RKO (cell line): ENCODE measurements at regions not wholly inside any gene's neighbourhood (a gene's known extent, or its start where the extent isn't known, plus 50 kb on each side); places are given as distances from the start of the nearest gene placed in this dataset.
"Not testable (repeated sequence)": the region's sequence is repeated elsewhere in the genome, so short reads cannot be mapped to it uniquely, and the experiment has no call there.

Experiments used
- DNase-seq: peaks from one replicate; pipeline ENCODE4 v3.0.0-alpha.2; 2016; ENCODE audit warnings: low spot score

DNA sequence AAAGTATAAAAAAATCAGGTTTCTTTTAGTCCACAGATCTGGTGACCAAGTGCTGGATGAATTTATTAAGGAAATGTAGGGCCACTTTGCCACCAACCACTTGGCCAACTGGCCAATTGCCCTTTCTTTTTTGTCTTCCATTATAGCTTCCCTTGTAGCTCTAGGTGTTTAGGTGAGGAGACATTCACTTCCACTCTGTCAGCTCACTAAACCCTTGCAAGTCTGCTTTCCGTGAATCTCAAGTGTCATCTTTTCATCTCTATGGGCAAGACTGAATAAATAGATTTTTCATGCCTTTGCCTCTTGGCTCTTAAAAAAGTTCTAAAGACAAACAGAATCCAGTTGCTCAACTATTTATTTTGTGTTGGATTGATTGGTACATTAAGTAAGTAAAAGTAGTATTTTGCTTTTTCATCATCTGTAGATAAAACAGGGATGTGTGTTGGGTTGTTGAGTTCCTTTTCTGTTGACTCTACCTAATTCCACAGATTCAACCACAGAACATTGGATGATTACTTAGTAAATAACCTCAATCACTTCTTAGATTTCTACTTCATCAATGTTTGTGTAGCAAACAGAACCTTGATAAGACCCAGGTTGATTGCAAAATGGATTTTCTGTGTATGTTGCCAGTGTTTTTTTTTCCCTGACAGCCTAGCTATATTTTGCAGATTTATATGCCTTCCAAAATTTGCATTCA lies 68.1 kb upstream of the GRXCR1 start:
- no peak for DNase-seq

- no peak for DNase-seq
Measured at GRCh38 chr4:42821230-42821629, 71.3 kb upstream of the GRXCR1 start.

DNA sequence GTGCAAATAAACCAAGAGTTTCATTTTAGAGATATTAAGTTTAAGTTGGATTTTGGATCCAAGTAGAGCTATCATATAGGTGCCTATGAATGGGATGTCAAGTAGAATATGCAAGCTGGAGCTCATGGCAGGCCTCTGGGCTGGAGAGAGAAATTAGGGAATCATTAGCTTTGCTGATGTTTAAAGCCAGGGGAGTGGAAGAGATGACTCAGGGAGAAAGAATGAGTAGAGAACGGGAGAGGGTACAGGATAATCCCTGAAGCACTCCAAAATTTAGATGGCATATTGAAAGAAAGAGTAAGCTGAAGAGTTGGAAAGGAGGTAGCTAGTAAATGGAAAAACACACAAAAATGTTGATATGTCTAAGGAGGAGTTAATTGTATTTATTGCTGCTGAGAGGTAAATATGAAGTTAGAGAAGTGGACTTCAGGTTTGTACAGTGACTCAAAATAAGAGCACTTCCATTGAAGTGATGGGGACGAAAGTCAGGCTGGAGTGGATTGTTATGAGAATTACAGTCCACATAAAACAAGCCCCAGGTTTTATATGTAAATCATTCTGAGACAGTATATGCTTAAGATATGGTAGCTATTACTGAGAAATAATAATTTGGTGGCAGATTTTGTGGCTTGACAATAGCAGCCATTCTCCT lies 72.5 kb upstream of the GRXCR1 start:
- DNase-seq, result no peak

DNA sequence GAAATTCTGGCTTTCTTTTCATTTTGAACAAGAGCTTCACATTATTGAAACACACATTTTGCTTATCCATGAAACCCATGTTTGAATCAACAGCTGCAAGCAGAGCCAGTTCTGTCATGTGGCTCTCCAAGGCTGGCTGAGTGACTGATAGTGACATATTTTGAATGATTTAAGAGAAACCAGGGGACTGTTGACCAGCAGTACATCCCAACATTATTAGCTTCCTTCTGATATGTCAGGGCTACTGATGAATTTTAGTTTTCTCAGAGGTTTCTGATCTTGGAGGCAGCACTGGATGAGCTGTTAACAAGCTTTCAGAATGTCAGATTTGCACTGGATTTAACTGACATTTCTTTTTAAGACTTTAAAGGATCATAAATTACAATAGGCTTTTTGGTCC lies 74.6 kb upstream of the GRXCR1 start:
- DNase-seq, result no peak

DNA sequence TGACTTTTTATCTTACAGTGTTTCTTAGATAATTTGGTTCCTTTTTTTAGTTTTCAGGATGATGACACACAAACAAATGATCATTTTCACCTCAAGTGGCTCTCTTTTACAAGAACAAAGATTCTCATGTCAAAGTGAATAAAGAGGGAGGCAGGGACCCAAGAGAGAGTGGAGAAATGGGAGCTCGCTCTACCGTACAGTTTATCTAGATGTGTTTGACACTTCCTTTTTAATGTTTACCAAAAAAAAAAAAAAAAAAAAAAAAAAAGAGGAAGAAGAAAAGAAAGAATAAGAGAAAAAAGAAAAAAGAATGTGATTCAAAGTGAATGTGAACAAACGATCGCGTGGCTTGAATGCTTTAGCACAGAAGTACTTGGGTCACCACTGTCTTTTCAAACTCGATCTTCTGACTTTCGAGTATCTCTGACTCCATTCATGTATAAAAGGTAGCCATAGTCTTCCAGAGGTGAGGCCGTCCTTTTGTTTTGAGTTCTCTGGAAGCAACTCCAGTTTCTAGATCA lies 75.6 kb upstream of the GRXCR1 start:
- no peak for DNase-seq

- DNase-seq, result no peak
Measured at GRCh38 chr4:42816189-42816879, 76.2 kb upstream of the GRXCR1 start.

DNA sequence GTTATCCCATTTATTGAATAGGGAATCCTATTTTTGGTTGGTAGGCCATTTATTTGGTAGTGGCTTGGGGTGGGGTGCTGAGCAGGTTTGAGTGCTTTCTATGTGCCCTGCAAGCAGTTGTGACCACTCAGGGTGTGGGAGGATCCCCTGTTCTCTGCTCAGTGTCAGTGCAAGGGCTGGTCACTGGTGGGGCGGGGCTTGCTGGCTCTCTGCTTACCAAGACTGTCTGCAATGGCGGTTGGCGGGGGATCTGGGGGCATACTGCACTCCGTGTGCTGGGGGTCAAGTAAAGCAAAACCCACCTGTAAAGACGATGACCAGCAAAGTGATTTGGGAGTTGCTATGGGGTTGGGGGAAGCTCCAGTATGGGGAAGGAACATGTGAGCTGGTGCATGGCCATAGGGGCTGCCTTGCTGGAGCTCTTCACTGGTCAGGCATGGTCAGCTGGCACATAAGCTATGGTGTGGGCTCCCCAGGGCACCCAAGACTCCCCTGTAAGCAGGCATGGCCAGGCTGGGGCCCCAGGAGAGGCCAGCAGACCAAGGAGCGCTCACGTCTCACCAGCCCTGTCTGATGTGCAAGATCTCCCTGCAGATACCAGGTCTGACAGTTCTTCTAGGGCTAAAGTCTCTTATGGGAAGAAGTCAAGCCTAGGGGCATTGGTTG lies 83.0 kb upstream of the GRXCR1 start:
- no peak for DNase-seq

GRCh38 chr4:42806303-42806835 lies 86.1 kb upstream of the GRXCR1 start:
- no peak for DNase-seq

- no peak for DNase-seq
Measured at GRCh38 chr4:42789041-42789567, 103.4 kb upstream of the GRXCR1 start.

DNA sequence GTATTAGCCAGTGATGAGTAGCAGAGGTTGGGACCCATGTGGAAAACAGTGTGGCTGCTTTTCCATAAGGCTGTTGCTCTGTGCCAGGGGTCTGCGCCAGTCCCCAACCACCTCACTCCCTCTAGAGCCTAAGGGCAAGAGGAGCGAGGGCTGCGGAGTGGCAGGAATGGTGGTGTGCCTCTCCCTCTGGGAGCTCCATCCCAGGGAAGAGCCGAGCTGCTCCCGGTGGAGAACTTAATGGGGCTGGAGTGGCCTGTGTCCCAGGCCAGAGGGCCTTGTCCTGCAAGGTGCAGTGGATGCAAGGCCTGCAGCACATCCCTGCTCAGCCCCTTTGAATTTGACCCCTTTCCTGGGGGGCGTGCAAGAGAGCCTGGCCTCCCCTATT lies 105.4 kb upstream of the GRXCR1 start:
- DNase-seq, result no peak

DNA sequence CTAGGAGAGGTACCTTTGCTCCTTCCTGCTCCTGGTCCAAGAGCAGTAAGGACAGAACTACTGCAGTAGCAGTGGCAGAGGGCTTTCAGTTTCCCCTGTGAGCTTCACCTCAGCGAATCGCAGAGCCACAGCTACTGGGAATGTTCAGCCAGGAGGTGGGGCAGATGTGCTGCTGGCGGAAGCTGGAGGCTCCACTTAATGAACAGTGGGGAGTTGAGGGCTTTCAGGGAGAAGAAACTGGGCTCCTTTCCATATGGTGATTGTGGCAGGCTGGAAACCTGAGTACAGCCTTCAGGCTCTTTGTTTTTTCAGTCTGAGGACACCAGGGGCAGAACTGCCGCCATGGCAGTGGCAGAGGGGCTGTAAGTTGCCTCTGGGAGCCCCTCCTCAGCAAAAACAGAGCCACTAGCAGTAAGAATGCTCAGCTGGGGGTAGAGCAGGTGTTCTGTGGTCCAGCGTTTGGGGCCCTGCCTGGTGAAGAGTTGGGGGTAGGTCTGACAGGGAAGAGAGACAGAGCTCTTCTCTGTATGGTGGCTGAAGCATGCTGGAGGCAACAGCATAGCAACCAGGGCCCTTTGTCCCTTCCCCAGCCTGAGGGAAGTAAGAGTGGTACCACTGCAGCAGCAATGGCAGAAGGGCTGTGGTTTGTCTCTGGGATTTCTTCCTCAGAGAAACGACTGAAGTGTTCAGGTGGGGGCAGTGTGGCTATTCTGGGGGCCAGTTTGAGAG lies 106.0 kb upstream of the GRXCR1 start:
- DNase-seq, result no peak

- DNase-seq, result no peak
Measured at GRCh38 chr4:42785817-42786216, 106.7 kb upstream of the GRXCR1 start.

DNA sequence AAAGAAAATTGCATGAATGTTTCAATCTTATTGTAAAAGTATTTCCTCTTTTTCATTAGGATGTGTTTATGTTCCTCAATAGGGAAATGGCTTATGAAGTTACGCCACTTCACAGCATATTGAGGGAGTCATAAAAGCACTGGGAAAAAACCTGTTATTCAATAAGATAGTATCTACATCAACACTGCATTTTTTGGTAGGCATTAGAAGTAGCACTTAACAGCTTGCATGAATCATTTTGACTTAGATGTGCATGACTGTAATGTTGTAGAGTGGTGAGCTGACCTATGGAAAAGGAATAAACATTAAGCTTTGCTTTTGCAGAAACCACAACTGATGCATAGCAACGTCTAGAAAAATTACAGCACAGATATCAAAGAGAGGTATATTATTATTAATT lies 111.2 kb upstream of the GRXCR1 start:
- no peak for DNase-seq

DNA sequence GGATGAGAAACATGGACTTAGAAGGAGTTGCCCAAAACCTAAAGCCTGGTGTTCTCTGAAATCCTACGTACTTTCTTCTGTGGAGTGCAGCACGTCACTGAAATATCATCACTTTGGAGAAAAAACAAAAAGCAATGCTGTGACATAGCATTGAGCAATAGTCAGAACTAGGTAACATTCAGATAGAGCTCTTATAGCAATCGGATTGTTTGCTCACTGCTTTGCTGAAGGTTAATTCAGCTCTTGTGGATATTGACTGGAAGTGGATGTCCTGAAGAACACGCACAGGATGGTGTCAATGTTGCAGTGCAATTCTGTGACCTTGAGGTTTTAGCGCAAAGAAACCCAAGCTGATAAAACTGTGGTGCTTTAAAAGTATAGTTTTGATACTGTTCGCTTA lies 114.2 kb upstream of the GRXCR1 start:
- no peak for DNase-seq

DNA sequence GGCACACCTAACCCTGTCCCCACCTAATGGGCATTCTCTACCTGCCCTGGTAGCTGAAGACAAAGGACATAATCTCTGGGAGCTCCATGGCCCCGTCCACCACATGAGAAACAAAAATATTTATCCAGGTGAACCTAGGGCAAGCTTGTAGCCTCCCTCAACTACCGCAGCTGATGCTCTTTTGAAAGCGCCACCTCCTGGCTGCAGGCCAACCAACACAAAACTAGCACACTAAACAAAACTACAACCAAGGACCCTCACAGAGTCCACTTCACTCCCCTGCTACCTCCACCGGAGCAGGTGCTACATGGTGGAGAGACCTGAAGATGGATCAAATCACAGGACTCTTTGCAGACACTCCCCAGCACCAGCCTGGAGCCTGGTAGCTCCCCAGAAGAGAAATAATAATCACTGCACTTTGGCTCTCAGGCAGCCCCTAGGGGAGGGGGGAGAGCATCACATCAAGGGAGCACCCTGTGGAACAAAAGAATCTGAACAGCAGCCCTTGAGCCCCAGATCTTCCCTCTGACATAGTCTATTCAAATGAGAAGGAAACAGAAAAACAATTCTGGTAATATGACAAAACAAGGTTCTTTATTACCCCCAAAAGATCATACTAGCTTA lies 111.3 kb upstream of the ATP8A1 start:
- no peak for DNase-seq

DNA sequence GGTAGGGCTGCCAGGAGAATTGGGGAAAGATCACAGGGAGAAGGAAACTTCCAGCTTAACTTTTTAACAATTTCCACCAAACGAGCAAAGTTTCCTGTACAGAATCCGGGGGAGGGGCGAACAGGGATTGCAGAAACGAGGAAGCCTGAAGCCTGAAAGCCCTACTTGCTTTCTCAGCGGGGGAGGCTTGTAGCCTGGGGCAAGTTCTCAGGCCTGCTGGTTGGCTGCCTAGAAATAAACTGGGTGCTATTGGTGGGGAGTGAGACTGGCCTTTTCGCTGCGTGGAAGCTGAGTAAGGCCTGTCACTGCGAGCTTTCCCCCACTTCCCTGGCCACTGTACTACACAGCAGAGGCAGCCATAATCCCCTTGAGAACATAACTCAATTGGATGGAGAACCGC lies 110.8 kb upstream of the ATP8A1 start:
- DNase-seq, result no peak

DNA sequence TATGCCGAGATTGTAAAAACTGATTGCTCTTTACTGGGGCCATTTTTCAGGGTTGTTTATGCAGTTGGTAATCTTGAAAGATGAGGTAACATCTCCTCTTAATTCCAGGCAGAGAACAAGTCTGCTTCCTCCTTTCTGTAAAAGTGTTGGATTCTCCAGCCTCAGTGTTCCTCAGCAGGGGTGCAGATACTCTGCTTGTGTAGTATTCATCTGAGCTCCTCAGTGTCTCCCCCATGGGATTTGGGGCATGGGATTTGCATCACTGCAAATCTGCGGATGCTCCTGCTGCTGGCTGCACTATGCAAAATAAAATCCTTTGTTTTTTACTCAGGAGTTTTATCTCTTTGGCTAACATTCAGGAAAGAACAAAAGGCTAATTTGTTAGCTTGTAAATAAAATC lies 104.9 kb upstream of the ATP8A1 start:
- no peak for DNase-seq

DNA sequence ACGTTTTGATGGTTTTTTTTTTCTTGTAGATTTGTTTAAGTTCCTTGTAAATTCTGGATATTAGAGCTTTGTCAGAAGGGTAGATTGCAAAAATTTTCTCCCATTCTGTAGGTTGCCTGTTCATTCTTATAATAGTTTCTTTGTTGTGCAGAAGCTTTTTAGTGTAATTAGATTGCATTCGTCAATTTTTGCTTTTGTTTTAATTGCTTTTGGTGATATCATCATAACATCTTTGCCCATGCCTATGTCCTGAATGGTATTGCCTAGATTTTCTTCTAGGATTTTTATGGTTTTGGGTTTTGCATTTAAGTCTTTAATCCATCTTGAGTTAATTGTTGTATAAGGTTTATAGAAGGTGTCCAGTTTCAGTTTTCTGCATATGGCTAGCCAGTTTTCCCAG lies 98.1 kb upstream of the ATP8A1 start:
- DNase-seq, result not testable (repeated sequence)

DNA sequence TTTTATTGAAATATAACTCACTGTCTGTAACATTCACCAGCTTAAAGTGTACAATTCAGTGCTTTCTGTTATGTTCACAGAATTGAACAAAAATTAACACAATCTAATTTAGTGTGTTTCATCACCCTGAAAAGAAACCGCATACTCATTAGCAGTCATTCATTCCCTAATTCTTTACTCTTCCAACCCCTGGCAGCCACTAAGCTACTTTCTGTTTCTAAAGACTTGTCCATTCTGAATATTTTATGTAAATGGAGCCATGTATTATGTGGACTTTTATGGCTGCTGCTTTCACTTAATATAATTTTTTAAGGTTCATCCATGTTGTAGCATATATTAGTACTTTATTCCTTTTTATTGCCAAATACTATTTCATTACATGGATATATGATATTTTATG lies 94.7 kb upstream of the ATP8A1 start:
- DNase-seq, result no peak

- DNase-seq, result no peak
Measured at GRCh38 chr4:42750856-42751255, 94.0 kb upstream of the ATP8A1 start.

DNA sequence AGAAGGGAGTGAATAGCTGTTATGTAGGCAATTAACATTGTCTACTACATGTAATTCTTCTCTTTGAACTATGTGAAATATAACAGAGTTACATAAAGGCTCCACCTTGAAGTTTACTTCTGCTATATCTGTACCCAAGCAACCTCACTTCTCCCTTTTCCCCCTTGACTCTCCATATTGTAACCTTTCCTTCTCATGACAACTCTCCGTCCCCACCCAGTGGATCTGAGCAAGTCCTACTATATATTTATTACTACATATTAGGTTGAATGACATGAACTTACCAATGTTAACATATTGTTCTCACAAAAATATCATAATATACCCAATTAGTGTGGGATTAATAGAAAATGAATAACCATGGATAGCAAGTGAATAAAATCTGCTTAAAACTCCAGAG lies 93.2 kb upstream of the ATP8A1 start:
- peak; percentile 6 for DNase-seq
